Neural cell (in vitro differentiated cells): ENCODE measurements at regions not wholly inside any gene's neighbourhood (a gene's known extent, or its start where the extent isn't known, plus 50 kb on each side); places are given as distances from the start of the nearest gene placed in this dataset.

Source experiments
- H2AFZ ChIP-seq: fragments of 200-600, 300-800 bp; sonication (generic), shearing (Covaris generic); 2 replicates; pipeline ENCODE4 v1.6.0; 2014; ENCODE audit warnings: low read depth, mild to moderate bottlenecking, antibody characterized with exemption, low read length, moderate library complexity
- H3F3A ChIP-seq: fragments of 200-600 bp; shearing (Covaris generic); 2 replicates; pipeline ENCODE4 v1.6.1; 2016; ENCODE audit warnings: mild to moderate bottlenecking, moderate library complexity, mixed read lengths, antibody characterized with exemption, low read length; ENCODE audit not compliant: insufficient read depth, poor library complexity, severe bottlenecking
- H3K27ac ChIP-seq: fragments of 200-600, 300-800 bp; sonication (generic), shearing (Covaris generic); 2 replicates; pipeline ENCODE4 v1.5.1; 2014; ENCODE audit warnings: mild to moderate bottlenecking, low read length, moderate library complexity
- H3K27me3 ChIP-seq: fragments of 300-800, 200-600 bp; sonication (generic), shearing (Covaris generic); 2 replicates; pipeline ENCODE4 v1.6.0; 2014; ENCODE audit warnings: mild to moderate bottlenecking, low read depth, low read length, moderate library complexity; ENCODE audit not compliant: insufficient read depth
- H3K36me3 ChIP-seq: fragments of 300-800, 200-600 bp; sonication (generic), shearing (Covaris generic); 2 replicates; pipeline ENCODE4 v1.5.1; 2014; ENCODE audit warnings: mild to moderate bottlenecking, antibody characterized with exemption, low read length, moderate library complexity; ENCODE audit not compliant: insufficient read depth
- H3K4me2 ChIP-seq: fragments of 300-800, 200-600 bp; sonication (generic), shearing (Covaris generic); 2 replicates; pipeline ENCODE4 v1.6.0; 2014; ENCODE audit warnings: mild to moderate bottlenecking, low read length
- H3K4me3 ChIP-seq: fragments of 300-800, 200-600 bp; sonication (generic), shearing (Covaris generic); 2 replicates; pipeline ENCODE4 v1.5.1; 2014; ENCODE audit warnings: mild to moderate bottlenecking, low read length, moderate library complexity
- H3K79me2 ChIP-seq: fragments of 200-600 bp; shearing (Covaris generic); replicated peaks from 2 replicates; pipeline ENCODE4 v1.6.0; 2014; ENCODE audit warnings: mild to moderate bottlenecking, low read length, moderate library complexity; ENCODE audit not compliant: insufficient read depth
- H3K9ac ChIP-seq: fragments of 300-800, 200-600 bp; sonication (generic), shearing (Covaris generic); 2 replicates; pipeline ENCODE4 v1.6.1; 2016; ENCODE audit warnings: mild to moderate bottlenecking, low read length, mixed read lengths
- H3K9me2 ChIP-seq: fragments of 200-600 bp; shearing (Covaris generic); 2 replicates; pipeline ENCODE4 v1.6.1; 2016; ENCODE audit warnings: mild to moderate bottlenecking, low read length, mixed read lengths; ENCODE audit not compliant: insufficient read depth
- H3K9me3 ChIP-seq: fragments of 200-600, 300-800 bp; sonication (generic), shearing (Covaris generic); 2 replicates; pipeline ENCODE4 v1.6.1; 2016; ENCODE audit warnings: mild to moderate bottlenecking, mixed run types, low read length, moderate library complexity, mixed read lengths
- H4K20me1 ChIP-seq: fragments of 200-600 bp; shearing (Covaris generic); 2 replicates; pipeline ENCODE4 v1.6.1; 2016; ENCODE audit warnings: mild to moderate bottlenecking, mixed run types; ENCODE audit not compliant: insufficient read depth
- EP300 ChIP-seq: fragments of 450-650 bp; conservative IDR thresholded peaks from 2 replicates; pipeline ENCODE4 v1.6.1; 2014; ENCODE audit warnings: antibody characterized with exemption, mild to moderate bottlenecking, moderate library complexity; ENCODE audit not compliant: poor library complexity, severe bottlenecking
- EZH2 ChIP-seq: fragments of 200-600, 300-800 bp; shearing (Covaris generic), sonication (generic); IDR thresholded peaks from 2 replicates; pipeline ENCODE4 v1.6.1; 2014; ENCODE audit warnings: antibody characterized with exemption, low read length, borderline replicate concordance, mild to moderate bottlenecking; ENCODE audit not compliant: insufficient read depth, poor library complexity, severe bottlenecking
- MXI1 ChIP-seq: fragments of 450-650 bp; conservative IDR thresholded peaks from 2 replicates; pipeline ENCODE4 v1.6.1; 2014; ENCODE audit warnings: antibody characterized with exemption, mild to moderate bottlenecking; ENCODE audit not compliant: poor library complexity, severe bottlenecking
- POLR2AphosphoS5 ChIP-seq: IDR thresholded peaks from 2 replicates; pipeline ENCODE4 v1.6.1; 2012
- RAD21 ChIP-seq: fragments of 450-650 bp; conservative IDR thresholded peaks from 2 replicates; pipeline ENCODE4 v1.6.1; 2014; ENCODE audit warnings: antibody characterized with exemption, mild to moderate bottlenecking, moderate library complexity
- SMC3 ChIP-seq: fragments of 450-650 bp; conservative IDR thresholded peaks from 2 replicates; pipeline ENCODE4 v1.6.1; 2014; ENCODE audit warnings: antibody characterized with exemption, mild to moderate bottlenecking, moderate library complexity; ENCODE audit not compliant: poor library complexity
- TAF1 ChIP-seq: IDR thresholded peaks from 2 replicates; pipeline ENCODE4 v1.6.1; 2012; ENCODE audit warnings: low read depth
- TF ChIP-seq, protein P1 (sequence below): fragments of 450-650 bp; IDR thresholded peaks from 2 replicates; pipeline ENCODE4 v1.5.1; 2014; ENCODE audit warnings: antibody characterized with exemption, mild to moderate bottlenecking, moderate library complexity; ENCODE audit not compliant: poor library complexity, severe bottlenecking
- TF ChIP-seq, protein P2 (sequence below): IDR thresholded peaks from 2 replicates; pipeline ENCODE4 v1.6.1; 2012; ENCODE audit warnings: borderline replicate concordance

DNA sequence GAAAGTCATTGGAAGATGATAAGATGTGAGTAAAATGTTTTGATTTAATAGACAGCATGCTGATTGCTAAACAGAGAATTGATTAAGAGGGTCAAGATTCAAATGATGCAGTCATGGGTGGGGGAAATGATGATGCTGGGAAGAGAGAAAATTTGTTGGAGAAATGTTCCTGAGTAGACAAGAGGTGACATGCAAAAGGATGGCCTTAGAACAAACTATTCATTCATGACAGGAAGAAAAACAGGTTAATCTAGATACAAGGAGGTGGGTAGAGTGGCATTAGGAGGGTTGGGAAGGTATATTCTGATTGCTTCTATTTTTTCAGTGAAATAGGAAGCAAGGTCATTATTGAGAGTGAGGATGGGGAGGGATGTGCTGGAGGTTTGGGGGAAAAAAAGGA lies 146.7 kb downstream of the SEM1 start:
- Histone ChIP-seq H3K9me3 (no peaks in the 10 kb centered on the region), H3K4me2 (no peak overlapping the region), H3K9ac (no peak overlapping the region), H3F3A (no peaks in the 10 kb centered on the region), H3K27ac (no peak overlapping the region), H3K27me3 (no peaks in the 10 kb centered on the region), H2AFZ (no peak overlapping the region), H3K79me2 (no peaks in the 10 kb centered on the region), H3K4me3 (no peak overlapping the region), H3K9me2 (no peaks in the 10 kb centered on the region), H4K20me1 (no peaks in the 10 kb centered on the region), H3K36me3 (no peaks in the 10 kb centered on the region)
- TF ChIP-seq EZH2 (no peak), EP300 (no peak)
- TF ChIP-seq, protein P1, sequence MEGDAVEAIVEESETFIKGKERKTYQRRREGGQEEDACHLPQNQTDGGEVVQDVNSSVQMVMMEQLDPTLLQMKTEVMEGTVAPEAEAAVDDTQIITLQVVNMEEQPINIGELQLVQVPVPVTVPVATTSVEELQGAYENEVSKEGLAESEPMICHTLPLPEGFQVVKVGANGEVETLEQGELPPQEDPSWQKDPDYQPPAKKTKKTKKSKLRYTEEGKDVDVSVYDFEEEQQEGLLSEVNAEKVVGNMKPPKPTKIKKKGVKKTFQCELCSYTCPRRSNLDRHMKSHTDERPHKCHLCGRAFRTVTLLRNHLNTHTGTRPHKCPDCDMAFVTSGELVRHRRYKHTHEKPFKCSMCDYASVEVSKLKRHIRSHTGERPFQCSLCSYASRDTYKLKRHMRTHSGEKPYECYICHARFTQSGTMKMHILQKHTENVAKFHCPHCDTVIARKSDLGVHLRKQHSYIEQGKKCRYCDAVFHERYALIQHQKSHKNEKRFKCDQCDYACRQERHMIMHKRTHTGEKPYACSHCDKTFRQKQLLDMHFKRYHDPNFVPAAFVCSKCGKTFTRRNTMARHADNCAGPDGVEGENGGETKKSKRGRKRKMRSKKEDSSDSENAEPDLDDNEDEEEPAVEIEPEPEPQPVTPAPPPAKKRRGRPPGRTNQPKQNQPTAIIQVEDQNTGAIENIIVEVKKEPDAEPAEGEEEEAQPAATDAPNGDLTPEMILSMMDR, result no peak

GRCh38 chr7:96562458-96562857 lies 147.2 kb downstream of the SEM1 start:
- no peak overlapping the region for H3K9ac ChIP-seq
- no peak overlapping the region for H3K4me3 ChIP-seq
- TF ChIP-seq SMC3 (no peak), POLR2AphosphoS5 (no peak), EP300 (no peak), MXI1 (no peak), RAD21 (no peak)
- TF ChIP-seq, protein P1, result no peak
- no peaks in the 10 kb centered on the region for H4K20me1 ChIP-seq
- H3K27ac ChIP-seq, result no peak overlapping the region
- H3K4me2 ChIP-seq, result no peak overlapping the region
- no peaks in the 10 kb centered on the region for H3F3A ChIP-seq
- H3K36me3 ChIP-seq, result no peaks in the 10 kb centered on the region
- no peaks in the 10 kb centered on the region for H3K79me2 ChIP-seq
- H3K27me3 ChIP-seq, result no peaks in the 10 kb centered on the region
- H2AFZ ChIP-seq, result no peak overlapping the region
- H3K9me3 ChIP-seq, result no peaks in the 10 kb centered on the region
- H3K9me2 ChIP-seq, result no peaks in the 10 kb centered on the region

DNA sequence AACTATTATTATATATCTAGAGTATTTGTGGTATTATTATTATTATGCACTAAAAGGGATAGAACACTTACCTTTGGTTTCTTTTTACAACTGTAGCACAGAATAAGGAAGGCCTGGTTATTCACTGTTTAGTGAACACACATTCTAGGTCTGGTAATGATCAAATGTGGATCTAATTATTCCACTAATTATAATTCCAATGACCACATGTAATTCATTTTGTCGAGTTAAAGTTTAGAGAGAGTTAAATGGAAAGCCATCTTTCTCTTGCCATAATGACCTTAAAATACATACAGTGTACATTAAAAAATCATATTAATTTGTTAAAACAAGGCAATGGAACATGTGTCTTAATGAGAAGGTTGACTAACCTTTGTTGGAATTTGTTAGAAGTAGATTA lies 147.8 kb downstream of the SEM1 start:
- no peak overlapping the region for H2AFZ ChIP-seq
- no peaks in the 10 kb centered on the region for H3K9me2 ChIP-seq
- TF ChIP-seq POLR2AphosphoS5 (no peak), EZH2 (no peak), EP300 (no peak), SMC3 (no peak), TAF1 (no peak), RAD21 (no peak), MXI1 (no peak)
- TF ChIP-seq, protein P1, result no peak
- TF ChIP-seq, protein P2, sequence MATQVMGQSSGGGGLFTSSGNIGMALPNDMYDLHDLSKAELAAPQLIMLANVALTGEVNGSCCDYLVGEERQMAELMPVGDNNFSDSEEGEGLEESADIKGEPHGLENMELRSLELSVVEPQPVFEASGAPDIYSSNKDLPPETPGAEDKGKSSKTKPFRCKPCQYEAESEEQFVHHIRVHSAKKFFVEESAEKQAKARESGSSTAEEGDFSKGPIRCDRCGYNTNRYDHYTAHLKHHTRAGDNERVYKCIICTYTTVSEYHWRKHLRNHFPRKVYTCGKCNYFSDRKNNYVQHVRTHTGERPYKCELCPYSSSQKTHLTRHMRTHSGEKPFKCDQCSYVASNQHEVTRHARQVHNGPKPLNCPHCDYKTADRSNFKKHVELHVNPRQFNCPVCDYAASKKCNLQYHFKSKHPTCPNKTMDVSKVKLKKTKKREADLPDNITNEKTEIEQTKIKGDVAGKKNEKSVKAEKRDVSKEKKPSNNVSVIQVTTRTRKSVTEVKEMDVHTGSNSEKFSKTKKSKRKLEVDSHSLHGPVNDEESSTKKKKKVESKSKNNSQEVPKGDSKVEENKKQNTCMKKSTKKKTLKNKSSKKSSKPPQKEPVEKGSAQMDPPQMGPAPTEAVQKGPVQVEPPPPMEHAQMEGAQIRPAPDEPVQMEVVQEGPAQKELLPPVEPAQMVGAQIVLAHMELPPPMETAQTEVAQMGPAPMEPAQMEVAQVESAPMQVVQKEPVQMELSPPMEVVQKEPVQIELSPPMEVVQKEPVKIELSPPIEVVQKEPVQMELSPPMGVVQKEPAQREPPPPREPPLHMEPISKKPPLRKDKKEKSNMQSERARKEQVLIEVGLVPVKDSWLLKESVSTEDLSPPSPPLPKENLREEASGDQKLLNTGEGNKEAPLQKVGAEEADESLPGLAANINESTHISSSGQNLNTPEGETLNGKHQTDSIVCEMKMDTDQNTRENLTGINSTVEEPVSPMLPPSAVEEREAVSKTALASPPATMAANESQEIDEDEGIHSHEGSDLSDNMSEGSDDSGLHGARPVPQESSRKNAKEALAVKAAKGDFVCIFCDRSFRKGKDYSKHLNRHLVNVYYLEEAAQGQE, result no peak
- H3K4me3 ChIP-seq, result no peak overlapping the region
- no peaks in the 10 kb centered on the region for H3K36me3 ChIP-seq
- H3K9ac ChIP-seq, result no peak overlapping the region
- no peaks in the 10 kb centered on the region for H3K27me3 ChIP-seq
- H3K4me2 ChIP-seq, result no peak overlapping the region
- H3K79me2 ChIP-seq, result no peaks in the 10 kb centered on the region
- no peaks in the 10 kb centered on the region for H3F3A ChIP-seq
- H4K20me1 ChIP-seq, result no peaks in the 10 kb centered on the region
- H3K9me3 ChIP-seq, result no peaks in the 10 kb centered on the region
- H3K27ac ChIP-seq, result no peak overlapping the region
